Esophagus (tissue), 2 donors: ENCODE measurements at regions not wholly inside any gene's neighbourhood (a gene's known extent, or its start where the extent isn't known, plus 50 kb on each side); places are given as distances from the start of the nearest gene placed in this dataset.

Experiments
- H3K27ac ChIP-seq, 2 donors: one replicate each; pipeline ENCODE4 v1.5.1; 2013; ENCODE audit warnings: low read depth in 2 of 2, mild to moderate bottlenecking in 2 of 2, inconsistent platforms in 1 of 2, low read length in 1 of 2, moderate library complexity in 1 of 2
- H3K27me3 ChIP-seq, 2 donors: one replicate each; pipeline ENCODE4 v1.6.1; 2013; ENCODE audit warnings: low read length in 2 of 2, control low read depth in 1 of 2, mild to moderate bottlenecking in 1 of 2; ENCODE audit not compliant: insufficient read depth in 2 of 2, control insufficient read depth in 1 of 2
- H3K36me3 ChIP-seq, 2 donors: one replicate each; pipeline ENCODE4 v1.6.1; 2013; ENCODE audit warnings: low read length in 1 of 2; ENCODE audit not compliant: control insufficient read depth in 2 of 2, insufficient read depth in 2 of 2
- H3K4me1 ChIP-seq, 2 donors: one replicate each; pipeline ENCODE4 v1.6.1; 2013; ENCODE audit warnings: low read length in 1 of 2; ENCODE audit not compliant: control insufficient read depth in 2 of 2, insufficient read depth in 2 of 2
- H3K4me3 ChIP-seq, 2 donors: one replicate each; pipeline ENCODE4 v1.5.1; 2013; ENCODE audit warnings: low read length in 2 of 2, mild to moderate bottlenecking in 2 of 2, low read depth in 1 of 2, moderate library complexity in 1 of 2
- H3K9me3 ChIP-seq, 2 donors: one replicate each; pipeline ENCODE4 v1.6.1; 2013; ENCODE audit warnings: mild to moderate bottlenecking in 2 of 2, low read depth in 1 of 2, low read length in 1 of 2, moderate library complexity in 1 of 2; ENCODE audit not compliant: control insufficient read depth in 2 of 2, insufficient read depth in 1 of 2
- WGBS, 2 donors: extraction: QIAGEN DNeasy Blood & Tissue Kit; methylation state at CpG; one replicate each; pipeline ENCODE4 v1.1.7; 2013; 5-methylcytosine and 5-hydroxymethylcytosine counted together
- donor health status: healthy with polysubstance abuse.
- donor health status: Bipolar disorder and iron deficiency.

DNA sequence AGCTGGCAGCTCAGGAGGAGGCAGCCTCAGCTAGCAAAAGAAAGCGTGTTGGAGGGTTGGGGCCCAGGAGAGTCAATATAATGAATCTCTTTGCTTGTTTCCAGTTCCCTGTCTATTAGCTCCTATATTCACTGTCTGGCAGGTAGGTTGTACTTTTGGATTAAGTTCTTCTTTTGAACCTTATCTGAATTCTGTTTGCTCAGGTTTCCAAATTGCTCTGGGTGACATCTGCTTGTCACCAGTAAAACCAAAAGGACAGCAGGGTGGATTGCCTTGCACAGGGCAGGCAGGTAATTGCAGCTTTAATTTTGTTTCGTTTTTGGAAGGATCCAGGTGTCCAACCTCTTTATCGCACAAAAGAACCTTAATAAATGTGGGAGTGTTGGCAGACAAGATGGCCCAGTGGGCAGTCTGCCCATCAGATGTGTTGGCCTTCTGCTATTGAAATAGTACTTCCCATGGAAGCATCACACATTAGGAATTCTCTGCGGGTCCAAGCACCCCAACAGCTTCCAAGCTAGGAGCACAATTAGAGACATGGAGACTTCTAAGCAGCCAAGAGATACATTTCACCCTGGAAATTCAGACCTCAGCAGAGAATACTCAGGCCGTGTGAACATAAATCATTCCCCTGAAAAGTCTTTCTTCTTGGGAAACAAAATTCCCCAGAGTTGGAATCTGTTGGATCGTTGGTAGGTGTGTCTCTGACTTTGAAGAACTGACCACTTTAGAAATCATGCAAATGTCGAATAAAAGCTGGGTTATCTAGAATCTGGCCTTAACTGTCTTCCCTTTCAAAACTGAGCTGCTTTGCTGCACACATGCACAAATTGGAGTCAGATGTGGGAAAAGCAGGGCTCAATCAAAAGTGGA is 286.9 kb upstream of the BMP2 start:
- Histone ChIP-seq H3K36me3 (no peaks in the 10 kb centered on the region), H3K27ac (no peak overlapping the region), H3K27me3 (no peaks in the 10 kb centered on the region), H3K4me1 (no peaks in the 10 kb centered on the region), H3K9me3 (no peaks in the 10 kb centered on the region), H3K4me3 (no peak overlapping the region)
- WGBS, 2 donors: 64 to 76% methylated on average over 7 of the region's 7 CpGs

DNA sequence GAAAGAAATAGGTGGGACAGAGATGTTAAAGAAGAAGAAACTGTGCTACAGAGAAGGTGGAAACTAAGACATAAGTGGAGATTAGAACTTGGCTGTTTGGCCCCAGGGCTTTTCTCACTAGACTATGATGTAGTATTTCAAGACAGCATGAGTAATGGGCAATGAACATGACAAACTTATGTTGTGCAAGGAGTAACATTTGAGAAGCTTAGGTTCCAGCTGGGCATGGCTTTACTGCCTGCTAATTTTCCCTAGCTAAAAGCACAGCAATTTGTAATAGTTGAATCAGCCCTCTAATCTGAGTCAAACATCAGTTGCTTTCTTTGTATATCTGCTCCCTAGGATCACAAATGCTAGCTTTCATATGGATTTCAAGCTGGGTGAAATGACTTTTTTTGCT is 294.3 kb upstream of the BMP2 start:
- Histone ChIP-seq H3K4me1 (no peaks in the 10 kb centered on the region), H3K27ac (no peak overlapping the region), H3K27me3 (no peaks in the 10 kb centered on the region), H3K4me3 (no peak overlapping the region), H3K9me3 (no peaks in the 10 kb centered on the region), H3K36me3 (no peaks in the 10 kb centered on the region)

DNA sequence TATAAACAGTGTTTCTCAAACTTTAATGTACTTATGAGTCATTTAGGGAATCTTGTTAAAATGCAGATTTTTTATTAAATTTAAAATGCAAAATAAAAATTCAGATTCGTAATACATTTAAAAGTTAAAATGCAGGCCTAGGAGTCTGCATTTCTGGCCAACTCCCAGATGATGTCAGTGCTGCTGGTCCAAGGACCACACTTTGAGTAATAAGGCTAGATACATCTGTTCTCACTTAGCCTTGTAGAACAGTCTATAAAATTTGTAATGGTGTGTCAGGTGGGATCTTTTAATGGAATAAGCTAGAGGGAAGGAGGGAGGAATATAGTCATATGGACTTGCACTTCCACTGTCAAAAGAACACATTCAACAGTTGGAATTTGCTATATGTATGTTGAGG is 295.6 kb upstream of the BMP2 start:
- Histone ChIP-seq H3K36me3 (no peaks in the 10 kb centered on the region), H3K4me1 (no peaks in the 10 kb centered on the region), H3K9me3 (no peaks in the 10 kb centered on the region), H3K27ac (no peak overlapping the region), H3K4me3 (no peak overlapping the region), H3K27me3 (no peaks in the 10 kb centered on the region)
- 72 to 78% methylated on average over 1 of the region's 1 CpG for WGBS, 2 donors

DNA sequence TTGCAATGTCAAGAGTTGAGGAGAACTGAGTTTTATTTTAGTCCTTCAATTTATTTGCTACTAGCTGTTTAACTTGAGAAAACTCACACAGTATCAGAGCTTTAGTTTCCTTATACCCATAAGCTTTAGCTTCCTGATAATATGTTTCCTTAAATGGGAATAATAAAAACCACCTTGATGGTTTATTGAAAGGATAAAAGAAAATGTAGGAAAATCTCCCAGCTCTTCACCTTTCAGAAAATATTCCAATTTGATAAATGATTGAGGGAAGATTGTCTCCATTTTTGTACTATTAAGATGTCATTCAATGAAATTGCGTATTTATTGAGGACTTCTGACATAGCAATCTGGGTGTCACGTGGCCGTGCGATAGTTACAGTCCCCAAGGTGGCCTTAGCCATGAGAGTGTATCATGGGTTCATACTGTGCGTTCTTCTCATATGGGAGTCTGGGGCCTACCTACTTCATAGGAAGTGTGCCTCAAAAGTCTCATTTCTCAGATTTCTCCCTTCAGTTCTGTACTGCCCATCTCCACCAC is 296.3 kb upstream of the BMP2 start:
- WGBS, 2 donors: 85 to 95% methylated on average over 5 of the region's 5 CpGs
- Histone ChIP-seq H3K36me3 (no peaks in the 10 kb centered on the region), H3K9me3 (no peaks in the 10 kb centered on the region), H3K27me3 (no peaks in the 10 kb centered on the region), H3K4me3 (no peak overlapping the region), H3K4me1 (no peaks in the 10 kb centered on the region), H3K27ac (no peak overlapping the region)

DNA sequence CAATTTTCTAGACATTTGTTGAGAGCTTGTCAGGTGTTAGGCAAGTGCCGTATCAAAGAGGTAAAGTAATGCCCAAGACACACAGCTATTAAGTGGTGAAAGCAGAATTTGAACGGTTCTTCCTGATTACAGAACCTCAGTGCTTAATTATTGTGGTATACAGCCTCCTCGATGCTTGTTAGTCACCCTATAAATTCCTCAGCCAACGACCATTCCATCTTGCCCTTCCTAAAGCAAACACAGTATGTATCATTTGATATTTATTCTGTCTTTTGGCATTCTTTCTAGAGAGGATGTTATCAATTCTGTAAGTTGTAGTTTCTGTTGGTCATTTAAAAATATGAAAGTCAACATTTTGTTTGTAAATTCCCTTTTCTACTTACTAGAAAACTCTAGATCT is 297.8 kb upstream of the BMP2 start:
- Histone ChIP-seq H3K27me3 (no peaks in the 10 kb centered on the region), H3K4me1 (no peaks in the 10 kb centered on the region), H3K36me3 (no peaks in the 10 kb centered on the region), H3K9me3 (no peaks in the 10 kb centered on the region), H3K4me3 (no peak overlapping the region), H3K27ac (no peak overlapping the region)
- WGBS, 2 donors: 57 to 65% methylated on average over 4 of the region's 4 CpGs

DNA sequence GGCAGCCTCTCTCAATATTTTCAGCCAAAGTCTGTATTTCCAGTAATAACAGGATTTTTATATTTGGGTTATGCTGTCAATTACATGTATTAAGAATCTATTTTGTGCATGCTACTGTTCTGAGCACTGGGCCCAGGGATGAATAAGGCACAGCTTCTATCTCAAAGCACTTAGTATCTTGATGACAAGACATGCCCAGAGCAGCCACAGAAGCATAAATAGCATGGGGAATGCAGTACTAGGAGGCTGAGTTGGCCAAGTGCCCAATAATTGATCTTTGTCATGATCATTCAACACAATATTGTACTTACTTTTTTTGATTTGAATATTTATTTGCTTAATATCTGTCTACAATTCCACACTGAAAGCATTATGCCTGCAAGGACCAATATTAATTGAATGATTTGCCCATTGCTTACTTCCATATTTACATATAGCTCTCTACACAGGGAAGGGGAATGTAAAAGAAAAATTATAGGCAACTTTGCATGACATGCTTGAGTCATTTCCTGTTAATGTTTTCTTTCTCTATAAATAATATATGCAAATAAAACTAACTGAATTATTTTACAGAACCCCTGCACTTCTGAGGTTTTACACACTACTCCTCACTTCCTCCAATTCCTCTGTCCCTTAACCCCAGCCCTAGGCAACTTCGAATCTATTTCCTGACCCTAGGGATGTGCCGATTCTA is 298.9 kb upstream of the BMP2 start:
- H3K4me3 ChIP-seq: no peak overlapping the region
- H3K27me3 ChIP-seq: no peaks in the 10 kb centered on the region
- H3K36me3 ChIP-seq: no peaks in the 10 kb centered on the region
- WGBS, 2 donors: 68 to 71% methylated on average over 2 of the region's 2 CpGs
- H3K27ac ChIP-seq: no peak overlapping the region
- no peaks in the 10 kb centered on the region for H3K9me3 ChIP-seq
- no peaks in the 10 kb centered on the region for H3K4me1 ChIP-seq

DNA sequence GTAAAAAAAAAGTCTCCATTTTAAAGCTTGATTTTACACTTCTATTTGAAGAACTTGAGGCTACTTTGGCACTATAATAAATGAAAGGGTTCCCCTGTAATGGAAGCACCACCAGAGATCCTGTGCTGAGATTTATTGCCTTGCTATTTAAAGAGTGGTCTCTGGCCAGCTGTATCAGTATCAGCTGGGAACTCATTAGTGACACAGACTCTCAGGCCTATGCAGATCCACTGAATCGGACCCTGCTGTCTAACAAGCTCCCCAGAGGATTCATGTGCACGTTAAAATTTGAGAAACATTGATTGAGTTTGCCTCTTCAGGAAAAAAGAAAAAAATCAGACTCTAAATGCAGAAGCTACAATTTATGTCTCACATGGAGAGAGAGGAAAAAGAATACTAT is 299.9 kb upstream of the BMP2 start:
- no peaks in the 10 kb centered on the region for H3K4me1 ChIP-seq
- no peak overlapping the region for H3K4me3 ChIP-seq
- no peaks in the 10 kb centered on the region for H3K27me3 ChIP-seq
- H3K9me3 ChIP-seq: no peaks in the 10 kb centered on the region
- WGBS, 2 donors: 60 to 66% methylated on average over 2 of the region's 2 CpGs
- no peaks in the 10 kb centered on the region for H3K36me3 ChIP-seq
- no peak overlapping the region for H3K27ac ChIP-seq

DNA sequence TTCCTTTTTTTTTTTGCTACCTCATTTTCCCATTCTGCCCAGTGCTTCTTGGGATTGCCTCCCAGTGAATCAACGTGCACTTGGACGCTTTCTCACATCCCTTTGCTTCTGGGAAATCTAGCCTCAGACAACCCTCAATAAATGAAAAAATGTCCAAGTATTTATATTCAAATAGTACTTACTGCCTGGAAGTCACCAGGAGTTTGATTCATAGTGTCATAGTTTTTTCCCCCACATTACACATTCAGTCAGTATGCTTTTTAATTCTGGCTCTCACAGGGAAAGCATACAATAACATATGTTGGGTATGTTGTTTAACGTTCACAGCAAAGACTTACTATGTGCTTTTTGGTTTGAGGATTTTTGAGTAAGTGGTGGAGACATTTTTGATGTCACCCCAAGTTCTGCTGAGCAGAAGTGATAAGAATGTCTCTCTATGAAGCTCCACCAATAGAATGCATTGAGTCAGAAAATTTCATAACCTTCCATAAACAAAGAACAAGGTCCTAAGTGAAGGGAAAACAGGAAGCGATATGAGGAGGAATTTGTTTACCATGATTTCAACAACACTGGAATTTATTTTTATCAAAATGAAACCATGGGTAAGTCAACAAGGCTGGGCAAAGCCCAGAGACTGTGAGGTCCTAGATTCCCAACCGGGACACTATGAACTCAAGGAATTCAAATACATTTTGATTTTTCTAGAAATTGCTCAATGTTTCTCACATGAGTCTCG is 301.2 kb upstream of the BMP2 start:
- H3K9me3 ChIP-seq: no peaks in the 10 kb centered on the region
- WGBS, 2 donors: 73 to 82% methylated on average over 6 of the region's 6 CpGs
- H3K4me1 ChIP-seq: no peaks in the 10 kb centered on the region
- H3K27ac ChIP-seq: no peak overlapping the region
- H3K27me3 ChIP-seq: no peaks in the 10 kb centered on the region
- no peaks in the 10 kb centered on the region for H3K36me3 ChIP-seq
- H3K4me3 ChIP-seq: no peak overlapping the region

DNA sequence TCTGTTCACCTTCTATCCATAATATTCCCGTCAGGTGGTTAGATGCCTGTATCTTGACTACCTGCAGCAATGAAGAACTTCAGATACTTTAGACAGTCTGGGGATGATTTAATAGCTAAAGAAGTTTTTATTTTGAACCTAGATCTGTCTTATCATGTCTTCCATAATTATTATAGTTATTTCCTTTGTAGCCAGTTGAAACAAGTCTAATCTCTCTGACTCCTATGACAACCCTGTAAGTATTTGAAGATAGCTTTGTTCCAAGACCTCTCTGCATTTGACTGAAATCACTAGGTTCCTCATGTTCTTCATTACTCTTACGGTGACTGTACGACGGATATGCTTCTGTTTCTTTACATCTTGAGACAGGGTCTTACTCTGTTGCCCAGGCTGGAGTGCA is 316.6 kb upstream of the BMP2 start:
- H3K27ac ChIP-seq: no peak overlapping the region
- 77 to 86% methylated on average over 4 of the region's 4 CpGs for WGBS, 2 donors

More for the DNA sequence above, 316.6 kb upstream of the BMP2 start:
- Histone ChIP-seq H3K9me3 (no peaks in the 10 kb centered on the region), H3K27me3 (no peaks in the 10 kb centered on the region), H3K4me1 (no peaks in the 10 kb centered on the region), H3K4me3 (no peak overlapping the region), H3K36me3 (no peaks in the 10 kb centered on the region)
